ENCODE measurements at regions not wholly inside any gene's neighbourhood (a gene's known extent, or its start where the extent isn't known, plus 50 kb on each side); places are given as distances from the start of the nearest gene placed in this dataset.

- no peaks in the 10 kb centered on the region for H3K36me3 ChIP-seq (ENCODE audit: control insufficient read depth, insufficient read depth, low read length)
- ATAC-seq, result no peak
- in situ Hi-C loops (cut with HindIII; ENCODE audit: low pct_unique_long_range_greater_than_20kb, low sequenced_read_pairs) (no loop called here), intact Hi-C loops (cut with micrococcal nuclease; ENCODE audit: unreplicated experiment) (no loop called here)
- no peak overlapping the region for H3K27ac ChIP-seq (ENCODE audit: low read length)
- no peak for DNase-seq (ENCODE audit: low read depth, low spot score)
- ChIA-PET CTCF (interaction anchor here (0.6 kb wide), 1 partner anchor 348 kb away, joined by 3 read pairs; no protein-coding TSS in a partner anchor), POLR2A (no interaction called here)
- no peaks in the 10 kb centered on the region for H3K27me3 ChIP-seq (ENCODE audit: control insufficient read depth, insufficient read depth, low read length)
- no peaks in the 10 kb centered on the region for H3K4me1 ChIP-seq (ENCODE audit: control insufficient read depth, insufficient read depth, low read length)
- H3K9me3 ChIP-seq (ENCODE audit: control insufficient read depth, insufficient read depth, low read depth, low read length), result no peaks in the 10 kb centered on the region
- H3K4me3 ChIP-seq (ENCODE audit: low read depth in 2 of 2, low read length in 2 of 2), result no peak overlapping the region
- BruUV-seq (replicated peaks), result no TSS peak
- TF ChIP-seq POLR2AphosphoS5 (IDR thresholded peaks at IDR 0.05; ENCODE audit: low read depth, low read length) (no peak), CTCF (IDR thresholded peaks at IDR 0.05) (no peak), REST (IDR thresholded peaks at IDR 0.05; ENCODE audit: insufficient read depth in 1 of 2, low read depth in 2 of 2, low read length in 1 of 2) (no peak), SIN3A (IDR thresholded peaks at IDR 0.05; ENCODE audit: borderline replicate concordance, insufficient read depth, low read depth, low read length) (no peak), TCF7L2 (IDR thresholded peaks at IDR 0.05; ENCODE audit: low read depth, low read length) (no peak)
Observed at GRCh38 chr2:17322461-17322860, 195.8 kb downstream of the RAD51AP2 start.

- no TSS peak for BruUV-seq (replicated peaks)
- intact Hi-C loops (cut with micrococcal nuclease; ENCODE audit: unreplicated experiment), result no loop called here
- in situ Hi-C loops (cut with HindIII; ENCODE audit: low pct_unique_long_range_greater_than_20kb, low sequenced_read_pairs), result no loop called here
- DNase-seq (ENCODE audit: low read depth, low spot score), result no peak
- Histone ChIP-seq H3K9me3 (ENCODE audit: control insufficient read depth, insufficient read depth, low read depth, low read length) (no peaks in the 10 kb centered on the region), H3K4me1 (ENCODE audit: control insufficient read depth, insufficient read depth, low read length) (no peaks in the 10 kb centered on the region), H3K36me3 (ENCODE audit: control insufficient read depth, insufficient read depth, low read length) (no peaks in the 10 kb centered on the region), H3K27ac (ENCODE audit: low read length) (no peak overlapping the region), H3K4me3 (ENCODE audit: low read depth in 2 of 2, low read length in 2 of 2) (no peak overlapping the region), H3K27me3 (ENCODE audit: control insufficient read depth, insufficient read depth, low read length) (no peaks in the 10 kb centered on the region)
- ChIA-PET POLR2A (no interaction called here), CTCF (no interaction called here)
- ATAC-seq, result no peak
- no peak for TF ChIP-seq POLR2AphosphoS5 (IDR thresholded peaks at IDR 0.05; ENCODE audit: low read depth, low read length)
- TF ChIP-seq SIN3A (IDR thresholded peaks at IDR 0.05; ENCODE audit: borderline replicate concordance, insufficient read depth, low read depth, low read length), result no peak
- no peak for TF ChIP-seq TCF7L2 (IDR thresholded peaks at IDR 0.05; ENCODE audit: low read depth, low read length)
- no peak for TF ChIP-seq CTCF (IDR thresholded peaks at IDR 0.05)
- TF ChIP-seq REST (IDR thresholded peaks at IDR 0.05; ENCODE audit: insufficient read depth in 1 of 2, low read depth in 2 of 2, low read length in 1 of 2), result no peak
Observed at GRCh38 chr2:17319090-17319489, 199.2 kb downstream of the RAD51AP2 start.

Measured in Panc1 (cell line).